Activated T-cell treated with anti-CD3 and anti-CD28 coated beads, Interleukin-2, amount 50 U/mL, for 24 hours (primary cell): ENCODE measurements at regions not wholly inside any gene's neighbourhood (a gene's known extent, or its start where the extent isn't known, plus 50 kb on each side); places are given as distances from the start of the nearest gene placed in this dataset.
"Not testable (repeated sequence)": the region's sequence is repeated elsewhere in the genome, so short reads cannot be mapped to it uniquely, and the experiment has no call there.

Experiments used
- DNase-seq: peaks from one replicate; pipeline ENCODE4 v3.0.0-alpha.2; 2020
- H3K27ac Mint-ChIP-seq: 2 replicates; pipeline ENCODE4 v1.8.0; 2020; ENCODE audit warnings: mild to moderate bottlenecking, mixed read lengths
- H3K27me3 Mint-ChIP-seq: 2 replicates; pipeline ENCODE4 v1.8.0; 2020; ENCODE audit warnings: mixed read lengths
- H3K36me3 Mint-ChIP-seq: 2 replicates; pipeline ENCODE4 v1.8.0; 2020; ENCODE audit warnings: low read depth, mixed read lengths
- H3K4me1 Mint-ChIP-seq: 2 replicates; pipeline ENCODE4 v1.8.0; 2020; ENCODE audit warnings: low read depth, mixed read lengths
- H3K4me3 Mint-ChIP-seq: 2 replicates; pipeline ENCODE4 v1.8.0; 2020; ENCODE audit warnings: mild to moderate bottlenecking, moderate library complexity, mixed read lengths
- H3K9me3 Mint-ChIP-seq: 2 replicates; pipeline ENCODE4 v1.8.0; 2020; ENCODE audit warnings: mixed read lengths

GRCh38 chr18:62458868-62459716, 63.7 kb upstream of the ZCCHC2 start:
- no peaks in the 10 kb centered on the region for H3K9me3 Mint-ChIP-seq
- DNase-seq, result no peak
- H3K27ac Mint-ChIP-seq, result no peak overlapping the region
- H3K36me3 Mint-ChIP-seq, result no peaks in the 10 kb centered on the region
- no peak overlapping the region for H3K4me3 Mint-ChIP-seq
- peaks cover 13% of the 10 kb centered on the region for H3K27me3 Mint-ChIP-seq
- peaks cover 2% of the 10 kb centered on the region for H3K4me1 Mint-ChIP-seq

- Mint-ChIP-seq H3K4me1 (no peaks in the 10 kb centered on the region), H3K27ac (no peak overlapping the region), H3K4me3 (no peak overlapping the region), H3K9me3 (no peaks in the 10 kb centered on the region), H3K27me3 (peaks cover 3% of the 10 kb centered on the region), H3K36me3 (no peaks in the 10 kb centered on the region)
- DNase-seq, result no peak
Observed at GRCh38 chr18:62460851-62461300, 61.9 kb upstream of the ZCCHC2 start.

- no peak for DNase-seq
- Mint-ChIP-seq H3K4me1 (no peaks in the 10 kb centered on the region), H3K27me3 (peaks cover 3% of the 10 kb centered on the region), H3K4me3 (no peak overlapping the region), H3K27ac (no peak overlapping the region), H3K9me3 (no peaks in the 10 kb centered on the region), H3K36me3 (no peaks in the 10 kb centered on the region)
Observed at GRCh38 chr18:62461591-62461990, 61.2 kb upstream of the ZCCHC2 start.

- Mint-ChIP-seq H3K4me3 (no peak overlapping the region), H3K4me1 (no peaks in the 10 kb centered on the region), H3K27ac (no peak overlapping the region), H3K27me3 (peaks cover 3% of the 10 kb centered on the region), H3K9me3 (peaks cover 8% of the 10 kb centered on the region), H3K36me3 (no peaks in the 10 kb centered on the region)
- no peak for DNase-seq
Observed at GRCh38 chr18:62464266-62464665, 58.6 kb upstream of the ZCCHC2 start.

GRCh38 chr18:62469131-62469530, 53.7 kb upstream of the ZCCHC2 start:
- DNase-seq, H3K4me1 Mint-ChIP-seq, H3K4me3 Mint-ChIP-seq, H3K36me3 Mint-ChIP-seq, H3K27ac Mint-ChIP-seq: not testable (repeated sequence)
- peaks cover 24% of the 10 kb centered on the region for H3K9me3 Mint-ChIP-seq
- peaks cover 25% of the 10 kb centered on the region for H3K27me3 Mint-ChIP-seq
